Activated CD8-positive, alpha-beta T cell treated with anti-CD3 and anti-CD28 coated beads for 36 hours (primary cell): ENCODE measurements at regions not wholly inside any gene's neighbourhood (a gene's known extent, or its start where the extent isn't known, plus 50 kb on each side); places are given as distances from the start of the nearest gene placed in this dataset.

Source experiments
- ATAC-seq: fragments of 200-7000 bp; cut with Tn5 transposase; one replicate; pipeline ENCODE4 v1.10.0; 2021; ENCODE audit warnings: mild to moderate bottlenecking, moderate library complexity
- CTCF ChIA-PET: fragments of 350-600 bp; sonication (Branson Sonifier 250); formaldehyde crosslinking; loops from one replicate; lab custom pipeline; 2021; ENCODE audit warnings: antibody characterized with exemption; lab: Charles Lee
- POLR2A ChIA-PET: fragments of 350-600 bp; sonication (Branson Sonifier 250); formaldehyde crosslinking; loops from one replicate; lab custom pipeline; 2021; ENCODE audit warnings: antibody characterized with exemption; lab: Charles Lee
- DNase-seq: peaks from one replicate; pipeline ENCODE4 v3.0.0-alpha.2; 2020
- H3K27ac Mint-ChIP-seq: one replicate; pipeline ENCODE4 v1.8.0; 2021; ENCODE audit warnings: mild to moderate bottlenecking, mixed read lengths
- H3K27me3 Mint-ChIP-seq: one replicate; pipeline ENCODE4 v1.8.0; 2021; ENCODE audit warnings: mixed read lengths
- H3K36me3 Mint-ChIP-seq: one replicate; pipeline ENCODE4 v1.8.0; 2021; ENCODE audit warnings: low read depth, mixed read lengths
- H3K4me1 Mint-ChIP-seq: one replicate; pipeline ENCODE4 v1.8.0; 2021; ENCODE audit warnings: low read depth, mixed read lengths
- H3K4me3 Mint-ChIP-seq: one replicate; pipeline ENCODE4 v1.8.0; 2021; ENCODE audit warnings: mild to moderate bottlenecking, moderate library complexity, mixed read lengths
- H3K9me3 Mint-ChIP-seq: one replicate; pipeline ENCODE4 v1.8.0; 2021; ENCODE audit warnings: mixed read lengths
- intact Hi-C: fragments of 100-400 bp; cut with micrococcal nuclease; formaldehyde crosslinking; loops from one replicate; pipeline ENCODE4 v1.10.0; 2022
- TF ChIP-seq, protein P1 (sequence below): fragments of 200-600 bp; IDR thresholded peaks from one replicate; pipeline ENCODE4 v1.8.0; 2022; ENCODE audit warnings: antibody characterized with exemption, mild to moderate bottlenecking

DNA sequence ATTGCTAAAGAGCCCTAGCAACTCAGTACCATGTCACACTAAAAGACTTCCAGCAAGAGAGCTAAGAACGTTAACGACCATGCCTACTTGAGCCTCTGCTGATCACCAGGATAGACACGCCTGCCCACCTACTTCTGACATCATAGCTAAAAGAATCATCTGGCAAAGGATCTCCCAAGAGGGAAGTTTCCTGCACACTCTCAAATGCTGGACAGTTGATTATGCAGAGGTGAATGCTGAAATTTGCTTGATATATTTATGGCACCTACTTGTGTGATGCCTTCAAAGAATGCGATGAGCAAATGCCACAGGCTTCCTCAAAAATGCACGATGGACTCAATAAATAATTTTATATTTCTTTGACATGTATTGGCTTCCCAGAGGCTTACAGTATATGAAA is 113.6 kb downstream of the GALC start:
- TF ChIP-seq, protein P1, sequence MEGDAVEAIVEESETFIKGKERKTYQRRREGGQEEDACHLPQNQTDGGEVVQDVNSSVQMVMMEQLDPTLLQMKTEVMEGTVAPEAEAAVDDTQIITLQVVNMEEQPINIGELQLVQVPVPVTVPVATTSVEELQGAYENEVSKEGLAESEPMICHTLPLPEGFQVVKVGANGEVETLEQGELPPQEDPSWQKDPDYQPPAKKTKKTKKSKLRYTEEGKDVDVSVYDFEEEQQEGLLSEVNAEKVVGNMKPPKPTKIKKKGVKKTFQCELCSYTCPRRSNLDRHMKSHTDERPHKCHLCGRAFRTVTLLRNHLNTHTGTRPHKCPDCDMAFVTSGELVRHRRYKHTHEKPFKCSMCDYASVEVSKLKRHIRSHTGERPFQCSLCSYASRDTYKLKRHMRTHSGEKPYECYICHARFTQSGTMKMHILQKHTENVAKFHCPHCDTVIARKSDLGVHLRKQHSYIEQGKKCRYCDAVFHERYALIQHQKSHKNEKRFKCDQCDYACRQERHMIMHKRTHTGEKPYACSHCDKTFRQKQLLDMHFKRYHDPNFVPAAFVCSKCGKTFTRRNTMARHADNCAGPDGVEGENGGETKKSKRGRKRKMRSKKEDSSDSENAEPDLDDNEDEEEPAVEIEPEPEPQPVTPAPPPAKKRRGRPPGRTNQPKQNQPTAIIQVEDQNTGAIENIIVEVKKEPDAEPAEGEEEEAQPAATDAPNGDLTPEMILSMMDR = no peak
- no peaks in the 10 kb centered on the region for H3K9me3 Mint-ChIP-seq
- ATAC-seq = no peak
- H3K27ac Mint-ChIP-seq = no peak overlapping the region
- DNase-seq = no peak
- intact Hi-C loops = no loop called here
- no peaks in the 10 kb centered on the region for H3K36me3 Mint-ChIP-seq
- no peaks in the 10 kb centered on the region for H3K4me1 Mint-ChIP-seq
- no peak overlapping the region for H3K4me3 Mint-ChIP-seq
- ChIA-PET POLR2A (no interaction called here), CTCF (interaction anchor here (0.9 kb wide), 1 partner anchor 11 kb away, joined by 3 read pairs; no protein-coding TSS in a partner anchor)
- peaks cover 28% of the 10 kb centered on the region for H3K27me3 Mint-ChIP-seq

DNA sequence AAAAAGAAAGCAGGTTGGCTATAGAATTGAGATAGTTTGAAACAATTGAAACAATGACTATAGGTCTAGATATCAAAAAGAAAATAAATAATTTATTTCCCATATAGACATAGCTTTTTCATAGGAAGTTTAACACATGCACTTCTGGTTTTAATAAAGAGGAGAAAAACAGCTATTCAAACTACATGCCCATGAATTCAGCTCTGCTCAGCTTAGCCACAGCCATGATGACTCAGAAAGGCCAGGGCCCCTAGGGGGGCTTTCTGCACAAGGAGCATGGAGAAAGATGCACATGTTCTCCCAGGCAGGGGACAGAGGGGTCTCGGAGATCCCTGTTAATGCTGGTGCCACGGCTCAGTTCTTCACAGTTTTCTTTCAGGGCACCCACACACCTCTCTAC is 114.0 kb downstream of the GALC start:
- intact Hi-C loops = no loop called here
- Mint-ChIP-seq H3K4me1 (no peaks in the 10 kb centered on the region), H3K9me3 (no peaks in the 10 kb centered on the region), H3K27me3 (peaks cover 28% of the 10 kb centered on the region), H3K4me3 (no peak overlapping the region), H3K27ac (no peak overlapping the region), H3K36me3 (no peaks in the 10 kb centered on the region)
- TF ChIP-seq, protein P1 = no peak
- ATAC-seq (no peak), DNase-seq (no peak)
- POLR2A ChIA-PET = no interaction called here
- CTCF ChIA-PET = no interaction called here

- ChIA-PET CTCF (interaction anchor here (0.8 to 1.2 kb wide), 3 partner anchors 11 to 67 kb away, joined by 3 read pairs; no protein-coding TSS in a partner anchor), POLR2A (no interaction called here)
- no peaks in the 10 kb centered on the region for H3K9me3 Mint-ChIP-seq
- no peaks in the 10 kb centered on the region for H3K36me3 Mint-ChIP-seq
- no peak overlapping the region for H3K27ac Mint-ChIP-seq
- DNase-seq (no peak), ATAC-seq (no peak)
- no peaks in the 10 kb centered on the region for H3K4me1 Mint-ChIP-seq
- intact Hi-C loops = no loop called here
- TF ChIP-seq, protein P1 = no peak
- H3K27me3 Mint-ChIP-seq = peaks cover 28% of the 10 kb centered on the region
- no peak overlapping the region for H3K4me3 Mint-ChIP-seq
These were observed 115.1 kb downstream of the GALC start for GRCh38 chr14:87877877-87878276.

DNA sequence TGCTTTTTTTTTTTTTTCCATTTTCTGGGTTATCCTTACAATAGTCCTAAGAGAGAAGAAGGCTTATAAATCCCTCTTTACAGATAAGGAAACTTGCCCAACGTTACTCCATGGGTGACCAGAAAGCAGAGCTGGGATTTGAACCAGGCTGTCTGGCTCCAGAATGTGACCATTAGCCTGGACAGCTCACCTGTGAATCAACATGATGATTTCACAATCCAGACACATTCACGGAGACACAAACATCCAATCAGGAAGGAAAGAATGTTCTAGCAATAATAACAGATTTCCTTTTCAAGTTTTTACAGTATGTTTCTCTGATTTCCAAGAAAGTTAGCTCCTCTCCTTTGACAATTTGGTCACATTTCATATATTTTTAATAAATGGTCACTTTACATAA is 118.3 kb downstream of the GALC start:
- POLR2A ChIA-PET = no interaction called here
- intact Hi-C loops = no loop called here
- Mint-ChIP-seq H3K27ac (no peak overlapping the region), H3K4me3 (no peak overlapping the region), H3K36me3 (no peaks in the 10 kb centered on the region), H3K4me1 (peaks cover 8% of the 10 kb centered on the region), H3K9me3 (no peaks in the 10 kb centered on the region), H3K27me3 (peaks cover 14% of the 10 kb centered on the region)
- DNase-seq = no peak
- CTCF ChIA-PET = no interaction called here
- no peak for ATAC-seq
- TF ChIP-seq, protein P1 = no peak

GRCh38 chr14:87873741-87874140 is 119.2 kb downstream of the GALC start:
- DNase-seq (no peak), ATAC-seq (no peak)
- CTCF ChIA-PET = interaction anchor here (0.9 to 1.0 kb wide), 2 partner anchors 22 to 68 kb away, joined by 3 to 4 read pairs; no protein-coding TSS in a partner anchor
- peaks cover 12% of the 10 kb centered on the region for H3K27me3 Mint-ChIP-seq
- no peaks in the 10 kb centered on the region for H3K9me3 Mint-ChIP-seq
- TF ChIP-seq, protein P1 = no peak
- H3K4me1 Mint-ChIP-seq = peaks cover 13% of the 10 kb centered on the region
- no peak overlapping the region for H3K27ac Mint-ChIP-seq
- no peaks in the 10 kb centered on the region for H3K36me3 Mint-ChIP-seq
- no peak overlapping the region for H3K4me3 Mint-ChIP-seq
- intact Hi-C loops = no loop called here
- POLR2A ChIA-PET = no interaction called here
